HG03135 (cell line): ENCODE measurements at regions not wholly inside any gene's neighbourhood (a gene's known extent, or its start where the extent isn't known, plus 50 kb on each side); places are given as distances from the start of the nearest gene placed in this dataset.
"Not testable (repeated sequence)": the region's sequence is repeated elsewhere in the genome, so short reads cannot be mapped to it uniquely, and the experiment has no call there.

Experiments
- ATAC-seq: cut with Tn5 transposase; IDR thresholded peaks from one replicate; pipeline ENCODE4 v1.9.1; 2021; ENCODE audit warnings: mild to moderate bottlenecking, moderate library complexity; ENCODE audit not compliant: unreplicated experiment

GRCh38 chr7:19537942-19538401, 170.9 kb downstream of the POLR1F start:
- ATAC-seq, result no peak

- no peak for ATAC-seq
These were observed 175.6 kb downstream of the POLR1F start for GRCh38 chr7:19533266-19533665.

DNA sequence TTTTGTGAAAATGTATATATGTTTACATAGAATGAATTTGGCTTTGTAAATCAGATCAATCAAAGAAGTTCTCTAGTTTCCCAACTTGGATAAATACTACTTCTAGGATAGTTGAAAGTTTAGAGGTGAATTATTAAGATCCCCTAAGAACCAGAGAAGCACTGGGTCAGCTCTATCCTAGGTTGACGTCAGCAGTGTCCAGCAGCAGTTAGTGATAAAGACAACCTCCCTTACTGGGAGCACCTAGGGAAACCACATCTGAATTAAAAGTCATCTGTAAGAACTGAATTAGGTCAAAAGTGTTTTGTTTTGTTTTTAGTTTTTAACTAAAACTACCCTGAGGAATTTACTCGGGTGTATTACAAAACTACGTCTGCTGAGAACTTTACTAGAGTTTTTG, 178.0 kb downstream of the POLR1F start:
- no peak for ATAC-seq

DNA sequence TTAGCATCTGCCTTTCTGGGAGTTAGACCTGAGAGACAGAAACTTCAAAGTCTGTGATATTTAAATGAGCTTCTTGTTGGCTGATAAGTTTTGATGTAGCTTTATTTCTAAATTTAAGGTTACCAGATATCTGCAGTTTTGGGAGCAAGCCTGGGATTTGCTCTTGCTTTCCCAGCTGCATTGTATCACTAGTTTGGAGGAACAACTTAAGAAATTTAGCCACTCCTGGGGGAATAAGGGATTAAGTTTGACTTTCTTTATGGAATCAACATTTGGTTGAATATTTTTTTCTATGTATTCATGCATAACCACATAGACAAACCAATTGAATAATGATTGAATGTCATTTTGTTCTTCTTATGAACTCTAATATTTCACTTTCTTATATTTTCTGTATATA, 178.6 kb downstream of the POLR1F start:
- no peak for ATAC-seq

GRCh38 chr7:19526639-19527038, 182.2 kb downstream of the POLR1F start:
- no peak for ATAC-seq

DNA sequence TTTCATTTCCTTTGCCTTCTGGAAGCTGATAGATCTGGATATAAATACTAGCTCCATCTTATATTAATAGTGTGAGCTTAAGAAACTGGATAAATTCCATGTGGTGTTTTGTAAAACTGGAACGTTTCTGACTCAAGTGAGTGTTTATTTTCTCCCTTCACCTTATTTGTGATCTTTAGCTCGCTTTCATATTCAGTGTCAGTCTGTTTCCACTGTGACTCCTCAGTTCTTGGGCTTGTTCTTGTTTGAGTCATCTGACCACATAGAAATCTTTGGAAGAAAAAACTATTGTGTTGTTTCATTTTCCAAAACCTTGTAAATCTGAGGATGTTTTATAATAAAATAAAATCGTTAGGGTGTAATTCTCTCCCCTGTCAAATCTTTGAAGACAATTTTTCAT, 186.4 kb downstream of the POLR1F start:
- no peak for ATAC-seq

DNA sequence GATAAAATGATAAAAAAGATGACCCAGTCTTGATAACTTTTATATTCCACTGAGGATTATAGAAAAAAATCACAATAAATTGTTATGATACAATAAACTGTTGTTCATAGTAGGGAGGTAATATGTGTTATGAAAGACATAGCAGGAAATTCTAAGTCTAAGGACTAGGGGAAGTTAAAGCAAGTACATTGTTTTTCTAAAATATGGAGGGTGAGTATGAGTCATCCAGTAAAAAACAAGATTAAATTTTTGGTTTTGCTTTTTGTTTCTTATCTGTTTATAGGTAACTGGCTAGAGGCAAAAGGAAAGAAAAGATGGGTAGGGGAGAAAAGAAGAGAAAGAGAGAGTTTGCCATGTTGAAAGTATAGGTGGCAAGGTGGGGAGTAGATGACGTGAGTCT, 188.4 kb downstream of the POLR1F start:
- ATAC-seq, result no peak

DNA sequence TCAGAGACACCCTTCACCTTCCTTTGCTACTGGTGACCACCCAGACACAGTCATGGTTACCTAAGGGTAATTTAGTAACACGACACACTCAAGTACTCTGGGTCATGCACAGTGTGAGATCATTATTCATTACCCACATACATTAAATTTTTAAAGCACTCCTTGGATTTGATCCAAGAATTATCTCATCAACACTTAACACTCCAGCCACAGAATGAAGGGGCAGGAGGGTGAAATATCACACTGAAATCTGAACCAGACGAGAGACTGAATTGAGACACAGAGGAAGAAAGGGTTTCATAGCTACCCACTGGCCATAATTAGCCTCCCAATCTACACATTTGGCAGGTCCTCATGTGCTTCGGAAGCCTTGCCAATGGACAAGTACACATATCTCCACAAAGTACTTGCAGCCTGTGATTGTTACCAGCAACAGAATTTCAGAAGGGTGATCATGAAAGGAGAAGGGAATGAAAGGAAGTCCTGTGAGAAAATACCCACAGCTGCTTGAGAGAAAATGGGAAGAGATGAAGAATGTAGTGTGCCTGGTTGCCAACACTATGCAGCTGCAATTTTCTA, 189.3 kb downstream of the POLR1F start:
- ATAC-seq, result no peak

- not testable (repeated sequence) for ATAC-seq
These were observed 191.3 kb downstream of the POLR1F start for GRCh38 chr7:19517546-19517945.

DNA sequence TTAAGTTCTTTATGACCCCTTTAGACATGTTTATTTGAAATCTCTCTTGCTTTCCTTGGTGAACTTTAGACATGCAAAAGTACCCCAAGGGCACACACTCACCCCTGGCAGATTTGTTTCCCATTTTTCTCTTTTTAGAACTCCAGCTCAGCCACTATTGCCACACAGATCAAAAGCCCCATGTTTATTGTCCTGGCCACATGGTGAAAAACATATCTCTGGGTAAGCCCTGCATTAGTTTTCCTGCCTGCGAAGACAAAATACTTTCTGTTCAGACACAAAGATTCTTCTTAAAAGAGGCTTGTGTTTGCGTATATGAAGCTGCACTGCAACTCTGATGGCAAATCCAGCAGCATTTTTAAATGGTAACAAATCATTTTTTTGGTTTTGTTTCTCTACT, 200.0 kb downstream of the POLR1F start:
- ATAC-seq, result no peak

- ATAC-seq, result no peak
These were observed 200.7 kb downstream of the POLR1F start for GRCh38 chr7:19508124-19508523.

- ATAC-seq, result no peak
These were observed 216.9 kb downstream of the POLR1F start for GRCh38 chr7:19491821-19492452.

- ATAC-seq, result no peak
These were observed 217.5 kb downstream of the POLR1F start for GRCh38 chr7:19491371-19491770.

DNA sequence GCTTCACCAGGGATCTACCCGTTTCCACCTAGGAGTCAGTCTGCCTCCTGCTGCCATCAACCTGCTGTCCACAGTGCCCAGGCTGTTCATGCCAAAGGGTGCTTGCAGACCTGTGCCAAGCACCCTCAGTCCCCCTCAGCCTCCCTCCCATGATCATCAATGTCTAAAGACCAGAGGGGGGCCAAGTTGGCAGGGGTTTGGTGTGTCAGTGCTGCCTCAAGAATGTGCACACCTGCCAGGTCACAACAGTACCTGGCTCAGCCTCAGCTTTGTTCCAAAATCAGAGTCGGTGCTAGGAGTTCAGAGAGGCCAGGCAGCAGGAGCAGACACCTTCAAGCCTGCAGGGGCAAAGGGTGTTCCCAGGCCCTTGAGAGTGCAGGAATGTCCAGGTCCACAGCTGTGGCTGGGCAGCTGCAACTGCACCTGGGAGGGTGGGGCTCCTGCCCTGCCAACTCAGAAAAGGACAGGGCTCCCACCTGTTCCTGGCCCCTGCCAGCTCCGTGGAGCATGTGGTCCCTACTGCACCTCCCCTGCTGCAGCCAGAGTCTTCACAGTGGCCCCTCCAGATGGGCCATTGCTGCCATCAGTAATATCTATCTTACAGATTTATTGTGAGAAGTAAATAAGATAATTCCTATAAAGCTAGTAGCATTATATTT, 219.5 kb downstream of the POLR1F start:
- no peak for ATAC-seq

- no peak for ATAC-seq
These were observed 220.8 kb downstream of the POLR1F start for GRCh38 chr7:19488056-19488455.

- ATAC-seq, result no peak
These were observed 226.2 kb downstream of the POLR1F start for GRCh38 chr7:19482628-19483027.

DNA sequence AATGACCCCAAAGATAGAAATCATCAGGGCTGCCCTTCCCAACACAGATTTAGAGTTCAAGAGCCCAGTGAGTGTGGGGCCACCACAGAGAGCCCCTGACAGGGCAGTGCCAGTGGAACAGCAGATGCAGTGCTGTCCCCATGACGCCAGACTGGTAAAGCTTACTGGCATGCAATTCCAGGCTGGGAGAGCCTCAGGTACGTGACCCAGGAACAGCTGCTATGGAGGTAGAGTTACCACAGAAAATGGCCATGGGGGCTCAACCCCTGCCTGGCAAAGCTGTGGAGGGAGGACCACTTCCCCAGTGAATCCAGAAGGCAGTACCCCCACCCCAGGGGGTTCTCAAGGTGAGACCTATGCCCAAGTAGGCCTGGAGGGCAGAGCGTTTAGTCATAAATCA, 228.5 kb downstream of the POLR1F start:
- no peak for ATAC-seq

DNA sequence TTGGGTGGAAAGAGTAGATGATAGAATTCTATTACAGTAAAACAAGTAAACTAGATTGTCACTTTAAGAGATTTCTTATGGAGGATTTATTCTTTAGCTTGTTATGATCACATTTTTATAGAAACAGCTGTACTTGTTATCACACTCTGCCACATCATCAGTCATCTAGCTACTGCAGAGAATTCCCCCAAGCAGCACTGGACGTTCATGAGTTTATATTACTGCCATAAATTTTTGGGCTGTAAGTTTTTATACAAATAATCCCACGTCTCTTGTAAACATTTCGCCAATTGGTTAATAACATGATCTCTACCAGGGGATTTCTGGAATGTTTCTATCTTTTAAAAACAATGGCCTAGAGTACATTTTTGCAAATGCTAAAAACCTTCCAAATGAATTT, 238.8 kb downstream of the POLR1F start:
- ATAC-seq, result no peak

DNA sequence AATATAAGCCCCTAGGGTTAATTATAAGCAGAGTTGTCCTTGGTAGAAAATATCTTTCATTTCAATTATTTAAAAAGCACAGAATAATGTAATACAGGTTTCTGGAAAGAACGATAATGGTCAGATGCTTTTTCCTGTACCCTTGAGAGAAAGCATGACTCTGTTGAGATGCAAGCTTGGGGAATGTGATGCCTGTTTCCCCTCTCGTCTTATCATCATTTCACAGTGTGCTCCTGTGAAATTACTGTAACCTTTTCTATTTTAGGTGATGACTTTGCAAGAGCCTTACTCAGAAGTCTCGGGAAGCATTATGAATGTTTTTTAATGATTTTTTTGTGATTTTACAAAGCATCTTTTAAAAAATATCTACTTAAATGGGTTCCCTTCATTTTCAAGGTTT, 243.0 kb downstream of the POLR1F start:
- no peak for ATAC-seq

DNA sequence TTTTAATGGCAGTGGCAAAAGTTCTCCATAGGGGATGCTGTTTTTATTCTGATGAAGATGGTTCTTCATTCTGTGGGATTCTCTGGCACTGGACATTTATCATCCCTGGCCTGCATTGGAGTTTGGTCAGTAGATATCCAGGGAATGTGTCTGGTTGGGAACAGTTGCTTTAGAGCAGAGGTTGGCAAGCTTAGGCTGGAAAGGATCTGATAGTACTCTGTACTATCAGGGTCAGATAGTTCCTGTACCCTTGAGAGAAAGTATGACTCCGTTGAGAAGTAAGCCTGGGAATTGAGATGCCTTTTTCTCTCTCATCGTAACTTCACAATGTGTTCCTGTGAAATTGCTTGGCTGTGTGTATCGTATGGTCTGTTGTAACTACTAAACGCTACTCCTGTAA, 244.1 kb downstream of the POLR1F start:
- no peak for ATAC-seq

GRCh38 chr7:19464241-19464640, 244.6 kb downstream of the POLR1F start:
- ATAC-seq, result no peak

- ATAC-seq, result no peak
These were observed 245.3 kb downstream of the POLR1F start for GRCh38 chr7:19463581-19463980.
